H1 (cell line): ENCODE measurements at regions not wholly inside any gene's neighbourhood (a gene's known extent, or its start where the extent isn't known, plus 50 kb on each side); places are given as distances from the start of the nearest gene placed in this dataset.
A peak's percentile ranks its signal among the peaks of the same experiment; 100 is the strongest.

Experiments used
- CTCF ChIA-PET: fragments of 300-600 bp; sonication (Branson Sonifier 250); formaldehyde crosslinking; loops from one replicate; lab custom pipeline; 2021; ENCODE audit not compliant: partially characterized antibody; lab: Charles Lee
- POLR2A ChIA-PET: fragments of 300-600 bp; sonication (Branson Sonifier 250); formaldehyde crosslinking; loops from one replicate; lab custom pipeline; 2021; ENCODE audit warnings: inconsistent platforms; ENCODE audit not compliant: partially characterized antibody; lab: Charles Lee
- DNase-seq, 2 experiments: peaks; one replicate each; pipeline versions ENCODE4 v3.0.0 to v3.0.0-alpha.2; 2010 to 2022; ENCODE audit warnings: low spot score in 2 of 2, low read depth in 1 of 2, mixed read lengths in 1 of 2
- FAIRE-seq: peaks from 2 replicates; lab custom pipeline; 2011; peaks lifted over from hg19 to GRCh38; lab: Jason Lieb, UNC
- H2AFZ ChIP-seq: 2 replicates; pipeline ENCODE4 v1.8.1; 2012; ENCODE audit warnings: low read length, inconsistent platforms
- H2AK5ac ChIP-seq: 2 replicates; pipeline ENCODE4 v1.6.1; 2013; ENCODE audit warnings: low read depth, low read length
- H2BK120ac ChIP-seq: replicated peaks from 2 replicates; pipeline ENCODE3; 2013; ENCODE audit warnings: low read depth, low read length, inconsistent platforms
- H2BK12ac ChIP-seq: 2 replicates; pipeline ENCODE4 v1.6.1; 2013; ENCODE audit warnings: low read depth, low read length
- H2BK15ac ChIP-seq: 2 replicates; pipeline ENCODE4 v1.6.1; 2013; ENCODE audit warnings: low read length
- H2BK20ac ChIP-seq: 2 replicates; pipeline ENCODE4 v1.6.1; 2013; ENCODE audit warnings: low read length
- H2BK5ac ChIP-seq: 2 replicates; pipeline ENCODE4 v1.6.1; 2013; ENCODE audit warnings: low read depth, low read length
- H3K14ac ChIP-seq: 2 replicates; pipeline ENCODE4 v1.6.1; 2013; ENCODE audit warnings: inconsistent platforms; ENCODE audit not compliant: insufficient read length
- H3K18ac ChIP-seq: 2 replicates; pipeline ENCODE4 v1.6.1; 2013; ENCODE audit warnings: low read length; ENCODE audit errors: extremely low read depth
- H3K23ac ChIP-seq: 2 replicates; pipeline ENCODE4 v1.6.1; 2013; ENCODE audit warnings: inconsistent platforms; ENCODE audit not compliant: insufficient read length
- H3K23me2 ChIP-seq: 2 replicates; pipeline ENCODE4 v1.6.1; 2013; ENCODE audit warnings: low read depth, low read length
- H3K27ac ChIP-seq: 2 replicates; pipeline ENCODE4 v1.6.1; 2011; ENCODE audit warnings: low read depth, low read length, inconsistent platforms
- H3K27me3 ChIP-seq, 4 experiments: replicated peaks in 1 of 4; 1 replicate in 1 of 4; 2 replicates in 3 of 4; pipeline versions ENCODE4 v1.6.1 to v1.8.1; 2011 to 2013; ENCODE audit warnings: low read length in 3 of 4, mild to moderate bottlenecking in 3 of 4, inconsistent platforms in 2 of 4, mixed read lengths in 2 of 4, moderate library complexity in 1 of 4; ENCODE audit not compliant: control insufficient read depth in 3 of 4, insufficient read depth in 3 of 4; ENCODE audit errors: extremely low read depth in 1 of 4
- H3K36me3 ChIP-seq, 4 experiments: 2 replicates each; pipeline versions ENCODE4 v1.6.1 to v1.8.1; 2011 to 2013; ENCODE audit warnings: mild to moderate bottlenecking in 4 of 4, low read length in 3 of 4, moderate library complexity in 2 of 4, control low read depth in 1 of 4, inconsistent platforms in 1 of 4; ENCODE audit not compliant: insufficient read depth in 4 of 4, control insufficient read depth in 2 of 4
- H3K4ac ChIP-seq: replicated peaks from 2 replicates; pipeline ENCODE3; 2013; ENCODE audit warnings: low read length, low read depth, mixed read lengths, inconsistent platforms; ENCODE audit not compliant: insufficient read length
- H3K4me1 ChIP-seq, 4 experiments: replicated peaks in 1 of 4; 1 replicate in 1 of 4; 2 replicates in 3 of 4; pipeline versions ENCODE4 v1.6.1 to v1.8.1; 2011 to 2013; ENCODE audit warnings: low read length in 3 of 4, inconsistent platforms in 2 of 4, mixed read lengths in 1 of 4; ENCODE audit not compliant: insufficient read depth in 4 of 4, control insufficient read depth in 3 of 4
- H3K4me2 ChIP-seq, 2 experiments: 2 replicates each; pipeline versions ENCODE4 v1.6.1 to v1.8.1; 2011 to 2013; ENCODE audit warnings: low read depth in 2 of 2, low read length in 2 of 2, control low read depth in 1 of 2, inconsistent platforms in 1 of 2, mild to moderate bottlenecking in 1 of 2; ENCODE audit not compliant: insufficient read depth in 1 of 2
- H3K4me3 ChIP-seq, 4 experiments: fragments of 200-600, 300-600 bp in 1 of 4; sonication (generic), shearing (Covaris generic), sonication (Bioruptor Twin) in 1 of 4; 2 replicates each; pipeline versions ENCODE4 v1.5.1 to v1.8.1; 2011 to 2016; ENCODE audit warnings: low read length in 4 of 4, low read depth in 3 of 4, control low read depth in 2 of 4, inconsistent platforms in 2 of 4, mild to moderate bottlenecking in 2 of 4, mixed read lengths in 1 of 4, moderate library complexity in 1 of 4; ENCODE audit not compliant: insufficient read depth in 2 of 4; ENCODE audit errors: extremely low read depth in 1 of 4
- H3K56ac ChIP-seq: replicated peaks from 2 replicates; pipeline ENCODE3; 2013; ENCODE audit warnings: low read depth, mild to moderate bottlenecking, mixed read lengths, low read length, inconsistent platforms; ENCODE audit not compliant: insufficient read length
- H3K79me1 ChIP-seq: 2 replicates; pipeline ENCODE4 v1.6.1; 2013; ENCODE audit warnings: low read depth, low read length, control low read depth
- H3K79me2 ChIP-seq, 2 experiments: 2 replicates each; pipeline versions ENCODE4 v1.6.1 to v1.8.1; 2012 to 2013; ENCODE audit warnings: low read length in 2 of 2, mild to moderate bottlenecking in 2 of 2, inconsistent platforms in 1 of 2; ENCODE audit not compliant: insufficient read depth in 2 of 2, control insufficient read depth in 1 of 2
- H3K9ac ChIP-seq, 4 experiments: replicated peaks in 1 of 4; 1 replicate in 1 of 4; 2 replicates in 3 of 4; pipeline versions ENCODE4 v1.6.1 to v1.8.1; 2011 to 2013; ENCODE audit warnings: low read depth in 3 of 4, low read length in 3 of 4, control low read depth in 2 of 4, mild to moderate bottlenecking in 2 of 4, moderate library complexity in 2 of 4, inconsistent platforms in 1 of 4; ENCODE audit errors: extremely low read depth in 1 of 4
- H3K9me3 ChIP-seq, 2 experiments: 2 replicates each; pipeline versions ENCODE4 v1.6.1 to v1.8.1; 2012 to 2013; ENCODE audit warnings: mild to moderate bottlenecking in 2 of 2, moderate library complexity in 2 of 2, control low read depth in 1 of 2, inconsistent platforms in 1 of 2, low read depth in 1 of 2, low read length in 1 of 2, mixed read lengths in 1 of 2; ENCODE audit not compliant: insufficient read depth in 2 of 2
- H4K20me1 ChIP-seq, 2 experiments: replicated peaks in 1 of 2; 2 replicates each; pipeline versions ENCODE3 to v1.8.1; 2011 to 2013; ENCODE audit warnings: inconsistent platforms in 2 of 2, low read length in 2 of 2, mild to moderate bottlenecking in 1 of 2; ENCODE audit not compliant: insufficient read depth in 2 of 2, control insufficient read depth in 1 of 2
- H4K5ac ChIP-seq: 2 replicates; pipeline ENCODE4 v1.6.1; 2013; ENCODE audit warnings: low read length, low read depth, mixed read lengths, inconsistent platforms; ENCODE audit not compliant: insufficient read length
- H4K8ac ChIP-seq: 2 replicates; pipeline ENCODE4 v1.8.0; 2013; ENCODE audit warnings: mild to moderate bottlenecking, moderate library complexity, low read length, inconsistent platforms; ENCODE audit not compliant: insufficient read depth; ENCODE audit errors: extremely low read depth
- H4K91ac ChIP-seq: replicated peaks from 2 replicates; pipeline ENCODE3; 2013; ENCODE audit warnings: low read length, mixed read lengths, inconsistent platforms; ENCODE audit not compliant: insufficient read length
- ASH2L ChIP-seq: fragments of 200-600, 300-600 bp; sonication (generic); IDR thresholded peaks from one replicate; pipeline ENCODE4 v1.7.1; 2017; ENCODE audit warnings: low read length
- CHD2 ChIP-seq: IDR thresholded peaks from 2 replicates; pipeline ENCODE4 v1.6.1; 2012; ENCODE audit warnings: low read length, improper control_type of control experiment
- EZH2 ChIP-seq: fragments of 200-600 bp; sonication (generic); IDR thresholded peaks from 2 replicates; pipeline ENCODE4 v1.7.1; 2012; ENCODE audit warnings: low read depth, mild to moderate bottlenecking, moderate library complexity, low read length, inconsistent platforms; ENCODE audit not compliant: severe bottlenecking
- HDAC2 ChIP-seq, 2 experiments: fragments of 300-600 bp in 1 of 2; sonication (generic) in 1 of 2; IDR thresholded peaks; 2 replicates each; pipeline ENCODE4 v1.6.1; 2011 to 2012; ENCODE audit warnings: low read depth in 2 of 2, low read length in 2 of 2, mild to moderate bottlenecking in 2 of 2, moderate library complexity in 2 of 2, borderline replicate concordance in 1 of 2, inconsistent platforms in 1 of 2
- HDAC6 ChIP-seq: IDR thresholded peaks from one replicate; pipeline ENCODE4 v1.7.1; 2012; ENCODE audit warnings: low read depth, mild to moderate bottlenecking, inconsistent platforms, low read length, moderate library complexity
- KDM1A ChIP-seq: fragments of 200-600, 300-600 bp; sonication (generic); IDR thresholded peaks from 2 replicates; pipeline ENCODE4 v1.7.1; 2016; ENCODE audit warnings: mild to moderate bottlenecking, low read length, borderline replicate concordance
- KDM5A ChIP-seq: fragments of 200-600 bp; IDR thresholded peaks from 2 replicates; pipeline ENCODE4 v1.7.1; 2012; ENCODE audit warnings: mild to moderate bottlenecking, low read length, inconsistent platforms, mixed read lengths
- MAFK ChIP-seq: IDR thresholded peaks from 2 replicates; pipeline ENCODE4 v1.6.1; 2012; ENCODE audit warnings: low read depth, mild to moderate bottlenecking, improper control_type of control experiment, low read length
- RBBP5 ChIP-seq: IDR thresholded peaks from 2 replicates; pipeline ENCODE4 v1.7.1; 2012; ENCODE audit warnings: low read depth, mild to moderate bottlenecking, inconsistent platforms, low read length, moderate library complexity, borderline replicate concordance
- SAP30 ChIP-seq: fragments of 300-600 bp; sonication (generic); IDR thresholded peaks from 2 replicates; pipeline ENCODE4 v1.7.1; 2012; ENCODE audit warnings: low read length, moderate library complexity, mild to moderate bottlenecking, inconsistent platforms; ENCODE audit not compliant: insufficient read depth, insufficient replicate concordance
- SUZ12 ChIP-seq: fragments of 200-600 bp; sonication (generic); IDR thresholded peaks from 2 replicates; pipeline ENCODE4 v1.6.1; 2012; ENCODE audit warnings: mild to moderate bottlenecking, inconsistent platforms, low read length, moderate library complexity, mixed read lengths
- TAF7 ChIP-seq: optimal IDR thresholded peaks from 2 replicates; pipeline ENCODE3; 2011; ENCODE audit warnings: low read depth, mild to moderate bottlenecking, inconsistent platforms, low read length, moderate library complexity, borderline replicate concordance
- TBP ChIP-seq: IDR thresholded peaks from 2 replicates; pipeline ENCODE4 v1.6.1; 2011; ENCODE audit warnings: low read depth, low read length, improper control_type of control experiment
- ZNF274 ChIP-seq: IDR thresholded peaks from 2 replicates; pipeline ENCODE4 v1.7.0; 2012; ENCODE audit warnings: low read length, borderline replicate concordance; ENCODE audit errors: extremely low read depth
- WGBS, 2 experiments: shearing (Covaris generic) in 1 of 2; methylation state at CpG; one replicate each; pipeline versions ENCODE4 v1.1.6 to v1.1.7; 2013 to 2015; ENCODE audit warnings: low lambda C conversion rate in 2 of 2, mixed read lengths in 2 of 2, inconsistent platforms in 1 of 2, low coverage in 1 of 2, missing lambda C conversion rate in 1 of 2; ENCODE audit not compliant: insufficient replicate concordance in 2 of 2, insufficient coverage in 1 of 2, insufficient read length in 1 of 2; ENCODE audit errors: extremely low coverage in 1 of 2, missing lambda C conversion rate in 1 of 2; 5-methylcytosine and 5-hydroxymethylcytosine counted together

DNA sequence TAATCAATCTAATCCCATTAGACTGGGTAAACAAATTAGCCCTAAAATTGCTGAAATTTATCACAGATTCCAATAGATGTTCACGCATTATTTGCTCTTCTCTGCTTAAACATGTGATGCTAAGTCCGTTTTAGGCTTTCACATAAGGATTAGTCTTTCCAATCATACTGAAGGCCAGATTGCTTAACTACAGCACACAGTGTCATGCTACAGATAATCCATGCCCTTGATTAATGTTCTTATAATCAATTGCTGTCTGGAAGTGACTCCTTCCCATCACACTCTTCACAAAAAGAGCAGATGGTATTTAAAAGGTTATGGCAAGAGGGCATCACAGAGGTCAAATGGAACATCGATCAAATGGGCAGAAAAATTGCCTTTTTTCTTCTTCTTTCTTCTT lies 471.5 kb upstream of the ROBO1 start:
- Histone ChIP-seq H2AFZ (0 out of 2 replicates have a peak overlapping the region, but pooled peaks have one; percentile 54), H2AK5ac (no peak overlapping the region), H4K91ac (no peak overlapping the region), H3K4me1 (no peaks in the 10 kb centered on the region), H3K27ac (no peak overlapping the region), H2BK12ac (no peak overlapping the region), H2BK15ac (no peak overlapping the region), H4K8ac (no peak overlapping the region), H3K36me3 (no peaks in the 10 kb centered on the region), H4K20me1 (no peaks in the 10 kb centered on the region), H3K23me2 (no peaks in the 10 kb centered on the region), H2BK20ac (no peak overlapping the region), H2BK120ac (no peak overlapping the region), H3K27me3 (no peaks in the 10 kb centered on the region), H4K5ac (no peak overlapping the region), H3K18ac (no peak overlapping the region), H2BK5ac (no peak overlapping the region), H3K79me2 (no peaks in the 10 kb centered on the region), H3K79me1 (no peaks in the 10 kb centered on the region), H3K9ac (no peak overlapping the region), H3K4me2 (no peak overlapping the region), H3K9me3 (no peaks in the 10 kb centered on the region), H3K4ac (no peak overlapping the region), H3K56ac (no peak overlapping the region), H3K4me3 (no peak overlapping the region), H3K23ac (no peak overlapping the region), H3K14ac (no peak overlapping the region)
- ChIA-PET CTCF (no interaction called here), POLR2A (no interaction called here)
- FAIRE-seq (no peak), DNase-seq (no peak)
- WGBS, 2 experiments: 83% methylated on average over 3 of the region's 3 CpGs; no CpG with 5 or more reads in 1 of the 2 experiments
- TF ChIP-seq TBP (no peak), HDAC6 (no peak), KDM1A (no peak), ZNF274 (no peak), HDAC2 (IDR thresholded peaks at IDR 0.05; ENCODE audit: borderline replicate concordance in 1 of 2, low read depth in 2 of 2, low read length in 2 of 2) (no peak), EZH2 (no peak), RBBP5 (no peak), ASH2L (no peak), TAF7 (no peak), SAP30 (no peak), SUZ12 (no peak), MAFK (no peak), CHD2 (no peak), KDM5A (no peak)
